Adrenal gland (tissue), 5 donors: ENCODE measurements at regions not wholly inside any gene's neighbourhood (a gene's known extent, or its start where the extent isn't known, plus 50 kb on each side); places are given as distances from the start of the nearest gene placed in this dataset.

Experiments used
- POLR2A ChIP-seq, 2 donors: fragments of 450-650 bp; IDR thresholded peaks; one replicate each; pipeline ENCODE4 v1.6.1; 2017; ENCODE audit warnings: antibody characterized with exemption in 2 of 2, mild to moderate bottlenecking in 2 of 2, moderate library complexity in 1 of 2
- TF ChIP-seq, protein P1 (sequence below), 6 experiments: fragments of 450-650 bp in 4 of 6; fragments of 200-600 bp in 2 of 6; sonication (generic) in 1 of 6; IDR thresholded peaks; 1 replicate in 5 of 6; 2 replicates in 1 of 6; pipeline versions ENCODE4 v1.5.1 to v1.8.0; 2016 to 2021; ENCODE audit warnings: antibody characterized with exemption in 6 of 6, mild to moderate bottlenecking in 2 of 6, moderate library complexity in 1 of 6
- donor health status: DM: no; HTN: no; CAD: no.

- no peak for TF ChIP-seq POLR2A (IDR thresholded peaks at IDR 0.05)
- TF ChIP-seq, protein P1, sequence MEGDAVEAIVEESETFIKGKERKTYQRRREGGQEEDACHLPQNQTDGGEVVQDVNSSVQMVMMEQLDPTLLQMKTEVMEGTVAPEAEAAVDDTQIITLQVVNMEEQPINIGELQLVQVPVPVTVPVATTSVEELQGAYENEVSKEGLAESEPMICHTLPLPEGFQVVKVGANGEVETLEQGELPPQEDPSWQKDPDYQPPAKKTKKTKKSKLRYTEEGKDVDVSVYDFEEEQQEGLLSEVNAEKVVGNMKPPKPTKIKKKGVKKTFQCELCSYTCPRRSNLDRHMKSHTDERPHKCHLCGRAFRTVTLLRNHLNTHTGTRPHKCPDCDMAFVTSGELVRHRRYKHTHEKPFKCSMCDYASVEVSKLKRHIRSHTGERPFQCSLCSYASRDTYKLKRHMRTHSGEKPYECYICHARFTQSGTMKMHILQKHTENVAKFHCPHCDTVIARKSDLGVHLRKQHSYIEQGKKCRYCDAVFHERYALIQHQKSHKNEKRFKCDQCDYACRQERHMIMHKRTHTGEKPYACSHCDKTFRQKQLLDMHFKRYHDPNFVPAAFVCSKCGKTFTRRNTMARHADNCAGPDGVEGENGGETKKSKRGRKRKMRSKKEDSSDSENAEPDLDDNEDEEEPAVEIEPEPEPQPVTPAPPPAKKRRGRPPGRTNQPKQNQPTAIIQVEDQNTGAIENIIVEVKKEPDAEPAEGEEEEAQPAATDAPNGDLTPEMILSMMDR (IDR thresholded peaks at IDR 0.05), result no peak
These were observed 241.9 kb downstream of the RWDD3 start for GRCh38 chr1:95475686-95476457.
